ENCODE measurements at regions not wholly inside any gene's neighbourhood (a gene's known extent, or its start where the extent isn't known, plus 50 kb on each side); places are given as distances from the start of the nearest gene placed in this dataset.

GRCh38 chrX:40449396-40449795 lies 131.4 kb upstream of the ATP6AP2 start:
- no peak for DNase-seq

GRCh38 chrX:40448793-40449192 lies 132.0 kb upstream of the ATP6AP2 start:
- no peak for DNase-seq

GRCh38 chrX:40446921-40447320 lies 133.8 kb upstream of the ATP6AP2 start:
- no peak for DNase-seq

GRCh38 chrX:40445691-40446090 lies 135.1 kb upstream of the ATP6AP2 start:
- DNase-seq = no peak

GRCh38 chrX:40444798-40445496 lies 135.8 kb upstream of the ATP6AP2 start:
- DNase-seq = no peak

- DNase-seq = no peak
Measured at GRCh38 chrX:40444133-40444532, 136.6 kb upstream of the ATP6AP2 start.

GRCh38 chrX:40440866-40441265 lies 139.9 kb upstream of the ATP6AP2 start:
- no peak for DNase-seq

GRCh38 chrX:40439625-40440532 lies 140.9 kb upstream of the ATP6AP2 start:
- DNase-seq = no peak

GRCh38 chrX:40437348-40437747 lies 143.4 kb upstream of the ATP6AP2 start:
- DNase-seq = no peak

GRCh38 chrX:40434947-40435346 lies 145.8 kb upstream of the ATP6AP2 start:
- no peak for DNase-seq

GRCh38 chrX:40434443-40434842 lies 146.3 kb upstream of the ATP6AP2 start:
- DNase-seq = no peak

GRCh38 chrX:40433160-40433559 lies 147.6 kb upstream of the ATP6AP2 start:
- no peak for DNase-seq

GRCh38 chrX:40424259-40424658 lies 156.5 kb upstream of the ATP6AP2 start:
- no peak for DNase-seq

- DNase-seq = no peak
Measured at GRCh38 chrX:40423299-40423698, 157.5 kb upstream of the ATP6AP2 start.

GRCh38 chrX:40422021-40422420 lies 158.7 kb upstream of the ATP6AP2 start:
- DNase-seq = no peak

- no peak for DNase-seq
Measured at GRCh38 chrX:40420899-40421729, 159.7 kb upstream of the ATP6AP2 start.

- no peak for DNase-seq
Measured at GRCh38 chrX:40418813-40419195, 162.0 kb upstream of the ATP6AP2 start.

- no peak for DNase-seq
Measured at GRCh38 chrX:40418146-40418812, 162.5 kb upstream of the ATP6AP2 start.

GRCh38 chrX:40415675-40416074 lies 165.1 kb upstream of the ATP6AP2 start:
- no peak for DNase-seq

- no peak for DNase-seq
Measured at GRCh38 chrX:40414335-40414734, 166.4 kb upstream of the ATP6AP2 start.

GRCh38 chrX:40411340-40412111 lies 169.2 kb upstream of the ATP6AP2 start:
- no peak for DNase-seq

- DNase-seq = no peak
Measured at GRCh38 chrX:40410859-40411258, 169.9 kb upstream of the ATP6AP2 start.
